GM19023 (cell line): ENCODE measurements at regions not wholly inside any gene's neighbourhood (a gene's known extent, or its start where the extent isn't known, plus 50 kb on each side); places are given as distances from the start of the nearest gene placed in this dataset.

Experiments
- ATAC-seq: cut with Tn5 transposase; IDR thresholded peaks from one replicate; pipeline ENCODE4 v1.9.1; 2021; ENCODE audit warnings: mild to moderate bottlenecking, moderate library complexity; ENCODE audit not compliant: unreplicated experiment

GRCh38 chr3:107992976-107993684, 97.7 kb downstream of the CD47 start:
- ATAC-seq, result no peak

- no peak for ATAC-seq
Measured at GRCh38 chr3:107990926-107991325, 99.9 kb downstream of the CD47 start.

- no peak for ATAC-seq
Measured at GRCh38 chr3:107990433-107990832, 100.4 kb downstream of the CD47 start.

GRCh38 chr3:107989661-107990060, 101.2 kb downstream of the CD47 start:
- ATAC-seq, result no peak

- no peak for ATAC-seq
Measured at GRCh38 chr3:107988460-107989175, 102.2 kb downstream of the CD47 start.

- no peak for ATAC-seq
Measured at GRCh38 chr3:107987036-107987939, 103.5 kb downstream of the CD47 start.

GRCh38 chr3:107986505-107986904, 104.3 kb downstream of the CD47 start:
- no peak for ATAC-seq

- ATAC-seq, result peak; percentile 92
Measured at GRCh38 chr3:107985496-107985895, 105.3 kb downstream of the CD47 start.

GRCh38 chr3:107983247-107983646, 107.6 kb downstream of the CD47 start:
- ATAC-seq, result no peak

- no peak for ATAC-seq
Measured at GRCh38 chr3:107982165-107982564, 108.7 kb downstream of the CD47 start.

- ATAC-seq, result no peak
Measured at GRCh38 chr3:107981471-107982111, 109.2 kb downstream of the CD47 start.

- no peak for ATAC-seq
Measured at GRCh38 chr3:107979538-107979937, 111.3 kb downstream of the CD47 start.

GRCh38 chr3:107978131-107979055, 112.4 kb downstream of the CD47 start:
- ATAC-seq, result no peak

- no peak for ATAC-seq
Measured at GRCh38 chr3:107977221-107978130, 113.4 kb downstream of the CD47 start.

GRCh38 chr3:107976202-107976800, 114.5 kb downstream of the CD47 start:
- ATAC-seq, result no peak

GRCh38 chr3:107975529-107976201, 115.2 kb downstream of the CD47 start:
- no peak for ATAC-seq

GRCh38 chr3:107973961-107974360, 116.9 kb downstream of the CD47 start:
- no peak for ATAC-seq

- no peak for ATAC-seq
Measured at GRCh38 chr3:107973152-107973551, 117.7 kb downstream of the CD47 start.
